H9 (cell line): ENCODE measurements at regions not wholly inside any gene's neighbourhood (a gene's known extent, or its start where the extent isn't known, plus 50 kb on each side); places are given as distances from the start of the nearest gene placed in this dataset.

Experiments
- DNase-seq: peaks from one replicate; pipeline ENCODE4 v3.0.0-alpha.2; 2017
- H2AFZ ChIP-seq: one replicate; pipeline ENCODE4 v1.6.1; 2013; ENCODE audit warnings: mild to moderate bottlenecking, low read length, control low read depth, moderate library complexity
- H2AK5ac ChIP-seq: 2 replicates; pipeline ENCODE4 v1.6.1; 2013; ENCODE audit warnings: low read length, control low read depth, mixed read lengths; ENCODE audit not compliant: insufficient read length
- H2BK120ac ChIP-seq: one replicate; pipeline ENCODE4 v1.6.1; 2013; ENCODE audit warnings: low read depth, mild to moderate bottlenecking, low read length, control low read depth, inconsistent platforms; ENCODE audit not compliant: poor library complexity, severe bottlenecking
- H2BK12ac ChIP-seq: 2 replicates; pipeline ENCODE4 v1.6.1; 2013; ENCODE audit warnings: low read length, control low read depth, mixed read lengths, low read depth; ENCODE audit not compliant: insufficient read length
- H2BK15ac ChIP-seq: 2 replicates; pipeline ENCODE4 v1.6.1; 2013; ENCODE audit warnings: low read depth, low read length, control low read depth
- H2BK20ac ChIP-seq: one replicate; pipeline ENCODE4 v1.6.1; 2013; ENCODE audit warnings: low read depth, mild to moderate bottlenecking, low read length, control low read depth, inconsistent platforms; ENCODE audit not compliant: poor library complexity, severe bottlenecking
- H2BK5ac ChIP-seq: 2 replicates; pipeline ENCODE4 v1.6.1; 2013; ENCODE audit warnings: low read length, control low read depth, mixed read lengths; ENCODE audit not compliant: insufficient read length
- H3K14ac ChIP-seq: 2 replicates; pipeline ENCODE4 v1.6.1; 2013; ENCODE audit warnings: low read length, control low read depth; ENCODE audit not compliant: insufficient read depth
- H3K18ac ChIP-seq: 2 replicates; pipeline ENCODE4 v1.6.1; 2013; ENCODE audit warnings: low read depth, mild to moderate bottlenecking, mixed read lengths, low read length, control low read depth; ENCODE audit not compliant: insufficient read length
- H3K23ac ChIP-seq: 2 replicates; pipeline ENCODE4 v1.6.1; 2013; ENCODE audit warnings: low read length, control low read depth, mixed read lengths, low read depth; ENCODE audit not compliant: insufficient read length
- H3K23me2 ChIP-seq: 2 replicates; pipeline ENCODE4 v1.6.1; 2013; ENCODE audit warnings: low read depth, mild to moderate bottlenecking, mixed read lengths, low read length, control low read depth; ENCODE audit not compliant: insufficient read length, poor library complexity, severe bottlenecking
- H3K27ac ChIP-seq: 2 replicates; pipeline ENCODE4 v1.5.1; 2013; ENCODE audit warnings: low read length, control low read depth, mixed read lengths, low read depth; ENCODE audit not compliant: insufficient read length
- H3K27me3 ChIP-seq: 2 replicates; pipeline ENCODE4 v1.6.1; 2013; ENCODE audit warnings: low read length, control low read depth, inconsistent platforms; ENCODE audit not compliant: insufficient read depth
- H3K4ac ChIP-seq: 2 replicates; pipeline ENCODE4 v1.6.1; 2013; ENCODE audit warnings: low read depth, mild to moderate bottlenecking, control low read depth, inconsistent platforms, low read length, moderate library complexity
- H3K4me1 ChIP-seq: 2 replicates; pipeline ENCODE4 v1.6.1; 2013; ENCODE audit warnings: low read length, control low read depth, inconsistent platforms; ENCODE audit not compliant: insufficient read depth
- H3K4me2 ChIP-seq: 2 replicates; pipeline ENCODE4 v1.6.1; 2013; ENCODE audit warnings: low read length, control low read depth, mixed read lengths; ENCODE audit not compliant: insufficient read length, insufficient read depth
- H3K56ac ChIP-seq: 2 replicates; pipeline ENCODE4 v1.6.1; 2013; ENCODE audit warnings: low read depth, mild to moderate bottlenecking, mixed read lengths, low read length, control low read depth; ENCODE audit not compliant: insufficient read length
- H3K79me1 ChIP-seq: 2 replicates; pipeline ENCODE4 v1.6.1; 2013; ENCODE audit warnings: low read depth, mild to moderate bottlenecking, moderate library complexity, low read length, control low read depth, inconsistent platforms; ENCODE audit not compliant: insufficient read depth, poor library complexity, severe bottlenecking
- H3K79me2 ChIP-seq: 2 replicates; pipeline ENCODE4 v1.6.1; 2013; ENCODE audit warnings: low read length, control low read depth, inconsistent platforms; ENCODE audit not compliant: insufficient read depth
- H3K9ac ChIP-seq: 2 replicates; pipeline ENCODE4 v1.6.1; 2013; ENCODE audit warnings: low read length, control low read depth, mixed read lengths; ENCODE audit not compliant: insufficient read length; ENCODE audit errors: extremely low read depth
- H3K9me3 ChIP-seq: one replicate; pipeline ENCODE4 v1.6.1; 2013; ENCODE audit warnings: low read depth, low read length, inconsistent platforms; ENCODE audit not compliant: control insufficient read depth
- H3T11ph ChIP-seq: one replicate; pipeline ENCODE4 v1.6.1; 2013; ENCODE audit warnings: mild to moderate bottlenecking, low read length, control low read depth, inconsistent platforms
- H4K20me1 ChIP-seq: one replicate; pipeline ENCODE4 v1.6.1; 2013; ENCODE audit not compliant: control insufficient read depth, insufficient read length, insufficient read depth
- H4K5ac ChIP-seq: 2 replicates; pipeline ENCODE4 v1.6.1; 2013; ENCODE audit warnings: low read depth, mild to moderate bottlenecking, mixed read lengths, low read length, control low read depth; ENCODE audit not compliant: insufficient read length
- H4K8ac ChIP-seq: replicated peaks from 2 replicates; pipeline ENCODE4 v1.6.1; 2013; ENCODE audit warnings: low read length, control low read depth, mixed read lengths, low read depth; ENCODE audit not compliant: insufficient read length
- H4K91ac ChIP-seq: 2 replicates; pipeline ENCODE4 v1.6.1; 2013; ENCODE audit warnings: low read depth, mild to moderate bottlenecking, moderate library complexity, mixed read lengths, low read length, control low read depth; ENCODE audit not compliant: insufficient read length
- H3K27ac Mint-ChIP-seq, 3 experiments: 2 replicates in 2 of 3; 3 replicates in 1 of 3; pipeline ENCODE4 v1.8.0; 2020 to 2021; ENCODE audit warnings: mixed read lengths in 3 of 3, mild to moderate bottlenecking in 1 of 3, moderate library complexity in 1 of 3
- H3K27me3 Mint-ChIP-seq: 2 replicates; pipeline ENCODE4 v1.8.0; 2021; ENCODE audit warnings: low read depth, mild to moderate bottlenecking, moderate library complexity, mixed read lengths
- H3K36me3 Mint-ChIP-seq, 3 experiments: 2 replicates in 2 of 3; 3 replicates in 1 of 3; pipeline ENCODE4 v1.8.0; 2020 to 2021; ENCODE audit warnings: low read depth in 3 of 3, mixed read lengths in 3 of 3; ENCODE audit not compliant: insufficient read depth in 1 of 3
- H3K4me1 Mint-ChIP-seq, 2 experiments: 2 replicates each; pipeline ENCODE4 v1.8.0; 2020; ENCODE audit warnings: mixed read lengths in 2 of 2
- H3K4me3 Mint-ChIP-seq, 2 experiments: 2 replicates in 1 of 2; 3 replicates in 1 of 2; pipeline ENCODE4 v1.8.0; 2020 to 2021; ENCODE audit warnings: mild to moderate bottlenecking in 2 of 2, mixed read lengths in 2 of 2, moderate library complexity in 1 of 2
- H3K9me3 Mint-ChIP-seq, 2 experiments: 2 replicates in 1 of 2; 3 replicates in 1 of 2; pipeline ENCODE4 v1.8.0; 2020; ENCODE audit warnings: mild to moderate bottlenecking in 2 of 2, mixed read lengths in 2 of 2, moderate library complexity in 1 of 2
- WGBS: extraction: QIAGEN DNeasy Blood & Tissue Kit; methylation state at CpG from one replicate; pipeline ENCODE4 v1.1.7; 2013; ENCODE audit warnings: missing lambda C conversion rate, low lambda C conversion rate, mixed read lengths; ENCODE audit not compliant: insufficient read length; ENCODE audit errors: extremely low coverage; 5-methylcytosine and 5-hydroxymethylcytosine counted together
- TF ChIP-seq, protein P1 (sequence below): fragments of 200-600 bp; sonication (generic); conservative IDR thresholded peaks from 3 replicates; pipeline ENCODE4 v1.8.0; 2021; ENCODE audit warnings: antibody characterized with exemption, mild to moderate bottlenecking

DNA sequence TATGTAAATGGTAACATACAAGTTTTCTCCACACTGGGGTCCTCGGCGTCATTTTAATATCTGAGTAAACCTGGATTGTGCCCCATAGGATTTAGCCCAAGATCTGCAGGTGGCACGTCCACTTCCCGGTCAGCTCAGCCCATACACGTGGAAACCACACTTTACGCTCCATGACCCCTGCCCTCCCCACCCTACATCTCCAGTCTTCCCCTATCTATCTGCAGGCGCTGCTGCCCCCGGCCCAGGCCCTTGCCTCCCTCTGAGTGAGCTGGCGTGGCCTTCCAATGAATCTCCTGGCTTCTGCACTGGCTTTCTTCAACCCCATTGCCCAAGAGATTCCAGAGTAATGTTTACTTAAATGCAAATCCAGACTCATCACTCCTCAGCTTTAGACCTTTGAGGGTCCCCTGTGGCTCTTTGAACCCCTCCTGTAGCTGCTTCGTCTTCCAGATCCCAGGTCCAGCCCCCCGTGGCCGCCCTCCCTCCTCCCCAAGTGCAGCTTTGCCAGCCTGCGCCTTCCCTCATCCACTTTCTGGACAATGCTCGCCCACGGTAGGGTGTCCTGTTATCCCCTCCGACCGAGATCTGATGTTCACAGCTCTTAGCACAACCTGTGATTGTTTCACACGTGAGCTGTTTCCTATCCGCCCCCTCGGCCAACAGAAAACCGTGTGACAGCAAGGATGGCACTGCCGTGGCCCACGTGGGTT, 421.4 kb upstream of the SALL3 start:
- Mint-ChIP-seq H3K9me3 (peaks cover 11 to 15% of the 10 kb centered on the region in 2 experiments), H3K27me3 (peaks cover 11% of the 10 kb centered on the region), H3K4me3 (no peak overlapping the region), H3K36me3 (peaks cover 5 to 16% (median 6%) of the 10 kb centered on the region in 3 experiments; a peak in 5 of 7 replicates), H3K4me1 (peaks cover 2 to 11% of the 10 kb centered on the region in 2 experiments; a peak in 2 of 4 replicates), H3K27ac (no peak overlapping the region; a peak in 1 of 7 replicates)
- Histone ChIP-seq H2AK5ac (no peak overlapping the region), H3K56ac (no peak overlapping the region), H2AFZ (no peak overlapping the region), H3K79me1 (no peaks in the 10 kb centered on the region), H4K8ac (no peak overlapping the region), H2BK12ac (no peak overlapping the region), H2BK5ac (no peak overlapping the region), H3K4me1 (no peaks in the 10 kb centered on the region), H3K18ac (no peak overlapping the region), H3K4ac (no peak overlapping the region), H2BK15ac (no peak overlapping the region), H3K27me3 (no peaks in the 10 kb centered on the region), H4K20me1 (no peaks in the 10 kb centered on the region), H3K27ac (no peak overlapping the region), H4K5ac (no peak overlapping the region), H3K9ac (no peak overlapping the region), H3K14ac (no peak overlapping the region), H3K4me2 (no peak overlapping the region), H3K23ac (no peak overlapping the region), H3K9me3 (no peaks in the 10 kb centered on the region), H3T11ph (no peak overlapping the region), H3K23me2 (no peaks in the 10 kb centered on the region), H2BK20ac (no peak overlapping the region), H2BK120ac (no peak overlapping the region), H3K79me2 (no peaks in the 10 kb centered on the region), H4K91ac (no peak overlapping the region)
- no CpG with 5 or more reads among the region's 23 CpGs for WGBS
- no peak for DNase-seq
- TF ChIP-seq, protein P1, sequence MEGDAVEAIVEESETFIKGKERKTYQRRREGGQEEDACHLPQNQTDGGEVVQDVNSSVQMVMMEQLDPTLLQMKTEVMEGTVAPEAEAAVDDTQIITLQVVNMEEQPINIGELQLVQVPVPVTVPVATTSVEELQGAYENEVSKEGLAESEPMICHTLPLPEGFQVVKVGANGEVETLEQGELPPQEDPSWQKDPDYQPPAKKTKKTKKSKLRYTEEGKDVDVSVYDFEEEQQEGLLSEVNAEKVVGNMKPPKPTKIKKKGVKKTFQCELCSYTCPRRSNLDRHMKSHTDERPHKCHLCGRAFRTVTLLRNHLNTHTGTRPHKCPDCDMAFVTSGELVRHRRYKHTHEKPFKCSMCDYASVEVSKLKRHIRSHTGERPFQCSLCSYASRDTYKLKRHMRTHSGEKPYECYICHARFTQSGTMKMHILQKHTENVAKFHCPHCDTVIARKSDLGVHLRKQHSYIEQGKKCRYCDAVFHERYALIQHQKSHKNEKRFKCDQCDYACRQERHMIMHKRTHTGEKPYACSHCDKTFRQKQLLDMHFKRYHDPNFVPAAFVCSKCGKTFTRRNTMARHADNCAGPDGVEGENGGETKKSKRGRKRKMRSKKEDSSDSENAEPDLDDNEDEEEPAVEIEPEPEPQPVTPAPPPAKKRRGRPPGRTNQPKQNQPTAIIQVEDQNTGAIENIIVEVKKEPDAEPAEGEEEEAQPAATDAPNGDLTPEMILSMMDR, result no peak
